HG03066 (cell line): ENCODE measurements at regions not wholly inside any gene's neighbourhood (a gene's known extent, or its start where the extent isn't known, plus 50 kb on each side); places are given as distances from the start of the nearest gene placed in this dataset.
"Not testable (repeated sequence)": the region's sequence is repeated elsewhere in the genome, so short reads cannot be mapped to it uniquely, and the experiment has no call there.

Experiments used
- ATAC-seq: cut with Tn5 transposase; IDR thresholded peaks from one replicate; pipeline ENCODE4 v1.9.1; 2021; ENCODE audit warnings: low read depth; ENCODE audit not compliant: unreplicated experiment

DNA sequence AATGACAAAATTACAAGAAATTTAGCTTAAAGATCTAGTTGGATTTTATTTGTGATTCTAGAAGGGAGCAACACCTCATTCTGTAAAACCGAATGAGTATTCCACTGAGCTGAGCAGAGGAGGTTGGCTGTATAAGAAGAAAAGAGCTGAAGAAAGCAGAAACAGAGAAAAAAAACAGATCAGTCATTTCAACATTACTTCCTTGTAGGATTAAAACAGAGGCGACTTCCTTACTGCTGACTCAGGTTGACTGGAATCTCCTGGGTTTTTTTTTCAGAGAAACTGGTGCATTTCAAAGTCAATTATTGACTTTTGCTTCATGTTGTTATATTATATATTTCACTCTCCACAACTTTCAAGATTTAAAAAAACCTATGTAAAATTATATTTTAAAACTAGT lies 368.1 kb upstream of the UBE2E2 start:
- no peak for ATAC-seq

DNA sequence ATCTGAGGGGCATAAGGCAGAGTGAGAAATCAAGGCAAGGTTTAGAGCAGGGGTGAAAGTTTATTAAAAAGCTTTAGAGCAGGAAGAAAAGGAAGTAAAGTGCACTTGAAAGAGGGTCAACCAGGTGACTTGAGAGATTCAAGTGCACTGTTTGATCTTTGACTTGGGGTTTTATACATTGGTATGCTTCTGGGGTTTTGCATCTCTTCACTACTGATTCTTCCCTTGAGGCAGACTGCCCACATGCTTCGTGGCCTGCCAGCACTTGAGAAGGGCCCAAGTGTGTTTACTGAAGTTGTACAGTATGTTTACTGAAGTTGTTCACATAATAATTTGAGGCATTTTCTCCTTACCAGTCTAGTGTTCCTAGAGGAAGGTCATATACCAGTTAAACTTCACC lies 367.0 kb upstream of the UBE2E2 start:
- no peak for ATAC-seq

DNA sequence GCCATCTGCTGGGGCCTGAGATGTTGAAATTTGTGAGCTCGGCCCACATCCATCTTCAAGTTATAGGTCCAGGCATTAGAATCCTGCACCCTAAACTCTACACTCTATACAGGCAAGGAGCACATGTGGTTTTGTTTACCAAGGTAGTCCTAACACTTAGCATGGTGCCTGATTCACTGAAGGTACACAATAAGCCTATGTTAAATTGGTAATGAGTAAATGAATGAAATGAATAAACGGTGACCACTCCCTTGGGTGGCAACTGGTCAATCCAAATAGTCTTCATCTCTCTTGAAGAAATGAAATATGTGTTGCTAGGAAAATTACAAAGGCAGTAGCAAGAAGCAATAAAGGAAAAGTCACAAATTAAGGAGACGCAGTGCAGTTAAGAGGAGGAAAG lies 359.3 kb upstream of the UBE2E2 start:
- ATAC-seq: no peak

DNA sequence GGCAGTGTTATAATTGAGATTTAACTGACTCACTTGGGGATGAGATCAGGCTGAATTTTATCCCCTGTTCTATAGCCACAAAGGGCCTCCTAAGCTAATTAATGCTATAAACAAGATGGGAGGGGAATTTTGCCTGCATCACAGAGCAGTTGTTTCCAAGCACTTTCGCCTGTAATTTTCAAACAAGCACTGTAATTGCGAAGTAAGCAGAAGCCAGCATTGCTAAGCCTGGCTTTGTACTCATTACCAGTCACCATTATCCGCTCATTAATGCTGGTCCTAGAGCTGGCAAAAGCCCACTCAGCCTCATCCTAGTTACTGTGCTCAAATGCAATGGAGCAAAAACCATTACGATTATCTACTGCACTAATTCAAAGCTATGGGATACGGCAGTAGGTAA lies 356.6 kb upstream of the UBE2E2 start:
- ATAC-seq: no peak

DNA sequence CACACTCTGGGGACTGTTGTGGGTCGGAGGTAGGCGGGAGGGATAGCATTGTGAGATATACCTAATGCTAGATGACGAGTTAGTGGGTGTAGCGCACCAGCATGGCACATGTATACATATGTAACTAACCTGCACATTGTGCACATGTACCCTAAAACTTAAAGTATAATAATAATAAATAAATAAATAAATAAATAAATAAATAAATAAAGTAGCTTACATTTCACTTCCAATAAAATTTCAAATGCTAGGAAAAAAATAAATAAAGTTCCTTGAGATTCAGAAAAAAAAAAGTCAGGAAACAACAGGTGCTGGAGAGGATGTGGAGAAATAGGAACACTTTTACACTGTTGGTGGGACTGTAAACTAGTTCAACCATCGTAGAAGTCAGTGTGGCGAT lies 353.5 kb upstream of the UBE2E2 start:
- ATAC-seq: not testable (repeated sequence)

DNA sequence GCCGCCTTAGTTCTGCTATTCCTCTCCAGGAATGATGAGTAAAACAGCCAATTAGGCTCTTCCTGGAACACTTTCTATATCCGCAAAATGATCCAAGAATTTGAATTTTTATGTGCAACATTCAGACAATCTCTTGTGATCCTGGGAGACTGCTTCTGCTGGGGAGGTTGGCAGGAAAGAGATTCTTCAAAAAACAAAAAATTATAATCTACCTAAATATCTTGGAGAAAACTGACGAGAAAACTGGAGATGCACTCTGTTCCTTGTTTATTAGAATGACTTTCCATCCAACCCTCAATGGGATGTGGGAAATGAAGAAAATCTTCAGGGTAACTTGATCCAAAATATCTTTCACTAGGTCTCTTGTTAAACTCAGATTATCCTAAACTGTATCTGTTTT lies 346.3 kb upstream of the UBE2E2 start:
- no peak for ATAC-seq

DNA sequence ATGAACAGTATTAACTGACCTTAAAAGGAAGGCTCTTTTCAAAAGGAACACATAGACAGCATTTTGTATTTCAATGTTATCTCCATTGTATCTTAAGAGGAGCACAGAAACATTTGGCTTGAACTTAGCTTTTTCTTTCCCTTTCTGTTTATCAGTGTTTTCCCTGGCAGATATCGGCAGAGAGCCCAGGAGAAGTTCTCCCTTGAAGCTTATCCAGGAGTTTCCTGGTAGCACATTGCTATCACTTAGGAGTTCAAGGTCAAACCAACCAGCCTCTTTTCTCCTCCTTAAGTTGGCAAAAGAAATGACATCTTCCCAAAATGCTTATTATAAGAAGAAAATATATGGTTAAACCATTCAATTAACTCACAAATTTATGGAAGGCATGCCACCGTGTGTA lies 344.6 kb upstream of the UBE2E2 start:
- no peak for ATAC-seq

DNA sequence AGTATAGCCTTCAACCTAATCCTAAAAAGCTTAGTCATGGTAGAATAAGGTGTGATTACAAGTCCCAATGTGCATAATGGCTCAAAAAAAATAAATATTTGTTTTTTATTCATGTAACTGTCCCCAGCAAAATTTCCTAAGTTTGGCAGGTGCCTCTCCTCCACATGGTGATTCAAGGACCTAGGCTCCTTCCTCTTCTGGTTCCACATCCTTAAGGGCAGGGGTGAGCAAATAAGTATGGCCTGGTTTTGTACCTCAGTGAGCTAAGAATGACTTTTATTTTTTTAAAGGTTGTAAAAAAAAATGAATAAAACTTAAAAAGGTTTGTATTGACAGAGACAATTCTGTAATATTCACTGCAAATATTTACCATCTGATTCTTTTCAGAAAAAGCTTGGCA lies 343.5 kb upstream of the UBE2E2 start:
- no peak for ATAC-seq

DNA sequence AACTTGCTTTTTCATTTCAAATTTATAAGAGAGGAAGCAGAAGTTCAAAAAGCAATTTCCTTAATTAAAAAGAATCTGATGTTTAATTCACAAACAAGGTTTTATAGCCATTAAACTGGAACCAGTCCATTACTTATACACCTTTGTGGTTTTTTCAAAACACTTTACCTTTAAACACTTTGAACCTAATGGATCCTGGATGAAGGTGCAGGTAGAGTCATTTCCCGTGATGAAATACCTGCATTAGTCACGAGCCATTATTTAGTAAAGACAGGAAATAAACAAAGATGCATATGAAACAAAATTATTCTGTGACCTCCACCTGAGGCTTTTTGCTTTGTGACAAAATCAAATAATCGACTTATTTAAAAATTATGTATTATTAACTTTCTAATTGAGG lies 341.7 kb upstream of the UBE2E2 start:
- ATAC-seq: no peak

DNA sequence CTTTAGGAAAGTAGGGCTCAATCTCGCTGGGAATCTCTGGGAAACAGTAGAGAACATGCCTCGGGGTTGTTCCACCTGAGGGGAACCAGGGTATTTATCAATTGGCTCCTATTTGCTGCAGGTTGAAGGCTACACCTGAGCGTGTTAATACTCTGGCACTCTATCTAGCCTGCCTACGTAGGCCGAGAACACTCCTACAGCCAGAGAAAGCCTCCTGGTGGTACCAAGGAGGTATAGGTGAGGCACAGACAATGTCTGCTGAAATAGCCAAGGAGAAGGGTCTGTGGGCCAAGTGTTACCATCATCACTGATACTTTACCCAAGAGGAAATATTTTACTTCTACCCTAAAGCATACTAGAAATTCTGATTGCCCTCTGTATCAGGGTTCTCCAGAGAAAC lies 341.0 kb upstream of the UBE2E2 start:
- no peak for ATAC-seq

DNA sequence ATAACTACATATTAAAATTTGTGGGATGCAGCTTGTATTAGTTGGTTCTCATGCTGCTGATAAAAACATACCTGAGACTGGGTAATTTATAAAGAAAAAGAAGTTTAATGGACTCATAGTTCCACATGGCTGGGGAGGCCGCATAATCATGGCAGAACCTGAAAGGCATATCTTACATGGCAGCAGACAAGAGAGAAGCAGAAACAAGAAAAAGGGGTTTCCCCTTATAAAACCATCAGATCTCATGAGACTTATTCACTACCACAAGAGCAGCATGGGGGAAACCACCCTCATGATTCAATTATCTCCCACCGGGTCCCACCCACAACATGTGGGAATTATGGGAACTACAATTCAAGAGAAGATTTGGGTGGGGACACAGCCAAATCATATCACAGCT lies 320.3 kb upstream of the UBE2E2 start:
- ATAC-seq: not testable (repeated sequence)

DNA sequence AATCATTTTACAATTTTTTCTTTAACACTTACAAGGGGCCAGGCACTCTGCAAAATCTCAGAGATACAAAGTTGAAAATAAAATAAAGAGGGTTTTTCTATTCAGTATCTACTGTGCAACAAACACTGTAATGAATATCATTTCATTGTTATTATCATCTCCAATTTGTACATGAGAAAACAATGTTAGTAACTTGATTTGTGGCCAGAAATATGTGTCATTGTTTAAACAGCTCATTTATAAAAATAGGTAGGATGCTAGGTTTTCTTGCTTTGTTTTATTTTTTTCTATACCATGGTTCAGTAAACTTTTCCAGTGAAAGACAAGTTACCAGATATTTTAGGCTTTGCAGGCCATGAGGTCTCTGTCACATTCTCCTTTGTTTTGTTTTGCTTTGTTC lies 318.1 kb upstream of the UBE2E2 start:
- ATAC-seq: no peak

DNA sequence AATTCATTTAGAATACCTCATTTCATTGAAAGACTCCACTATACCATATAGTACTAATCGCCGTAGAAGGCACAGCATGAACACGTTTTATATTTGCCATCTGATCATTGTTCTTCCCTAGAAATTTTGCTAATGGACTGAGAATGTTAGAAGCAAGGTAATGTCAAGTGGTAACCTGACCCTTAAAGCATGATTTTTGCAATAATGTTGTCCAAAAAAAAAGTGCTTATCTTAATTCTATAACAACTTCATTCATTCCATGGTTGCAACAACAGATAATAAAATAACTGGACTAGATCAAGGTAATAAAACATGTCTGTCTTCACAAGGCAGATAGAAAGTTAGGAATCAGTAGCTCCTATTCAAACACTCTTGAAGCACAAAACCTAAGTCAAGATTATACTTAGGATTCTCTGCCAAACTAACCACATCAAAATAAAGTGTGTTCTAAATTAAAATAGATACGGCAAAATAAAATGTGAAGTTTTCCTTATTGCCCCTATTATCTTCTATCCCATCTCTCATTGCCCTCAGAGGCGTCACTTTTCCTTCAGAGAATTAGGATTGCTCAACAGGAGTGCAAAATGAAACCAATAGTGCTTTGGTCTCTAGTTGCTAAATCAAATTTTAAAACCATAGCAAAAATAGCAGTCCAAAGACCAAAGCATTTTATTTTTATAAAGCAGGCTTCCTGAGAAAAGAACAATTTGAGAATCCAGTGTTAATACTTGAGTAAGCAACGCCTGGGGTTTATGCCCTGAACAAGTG lies 317.4 kb upstream of the UBE2E2 start:
- no peak for ATAC-seq

DNA sequence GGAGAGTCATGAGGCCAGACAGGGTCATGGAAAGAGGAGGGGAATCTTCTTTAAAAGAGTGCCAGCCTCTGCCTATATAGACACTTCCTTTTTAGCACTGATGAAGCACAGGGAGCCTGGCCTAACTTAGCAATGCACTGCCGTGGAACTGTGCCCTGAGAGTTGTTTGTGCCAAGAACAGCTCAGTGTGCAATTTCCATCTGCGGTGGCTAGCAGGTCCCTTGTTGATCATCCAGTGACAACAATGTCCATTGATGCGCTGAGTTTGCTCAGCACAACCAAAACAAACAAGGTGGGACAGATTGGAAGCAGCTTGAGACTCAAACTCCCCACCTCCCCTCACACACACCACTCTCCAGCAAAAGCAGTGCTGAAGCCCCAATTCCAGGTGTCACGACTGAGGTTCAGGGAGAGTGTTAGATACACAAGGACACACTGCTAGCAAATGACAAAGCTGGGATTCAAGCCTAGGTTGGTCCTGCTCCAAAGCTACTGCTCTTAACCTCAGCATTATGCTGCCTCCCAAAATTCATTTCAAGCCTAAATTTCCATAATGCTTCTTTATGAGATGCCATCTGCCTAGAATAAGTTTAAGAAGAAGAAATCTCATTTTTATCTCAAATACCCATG lies 316.6 kb upstream of the UBE2E2 start:
- no peak for ATAC-seq

DNA sequence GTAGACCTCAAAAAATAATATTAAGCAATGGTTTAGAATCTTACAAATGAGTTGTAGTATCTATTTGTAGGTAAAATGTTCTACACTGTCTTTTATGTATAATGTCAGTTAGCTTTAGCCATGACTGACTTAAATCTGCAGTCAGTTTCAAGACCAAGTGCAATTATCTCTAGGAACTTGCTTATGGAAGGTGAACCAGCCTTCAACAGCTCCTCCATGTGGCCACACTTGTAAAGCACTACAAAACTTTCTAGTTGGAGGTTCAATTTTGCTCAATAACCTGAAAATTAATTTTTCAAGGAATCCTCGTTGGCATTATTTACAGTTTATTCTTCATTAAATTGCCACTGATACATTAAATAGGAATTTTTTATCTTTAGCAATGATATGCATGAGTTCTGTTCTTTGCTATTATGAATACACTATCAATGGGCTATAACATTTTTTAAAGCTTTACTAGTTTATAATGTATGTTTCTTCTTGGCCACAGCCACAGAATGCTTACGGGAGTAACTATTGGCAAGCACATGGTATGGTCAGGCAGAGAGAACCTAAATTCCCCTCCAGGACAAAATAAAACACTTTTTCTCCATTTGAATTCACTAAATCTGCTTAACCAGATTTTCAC lies 315.3 kb upstream of the UBE2E2 start:
- ATAC-seq: no peak

DNA sequence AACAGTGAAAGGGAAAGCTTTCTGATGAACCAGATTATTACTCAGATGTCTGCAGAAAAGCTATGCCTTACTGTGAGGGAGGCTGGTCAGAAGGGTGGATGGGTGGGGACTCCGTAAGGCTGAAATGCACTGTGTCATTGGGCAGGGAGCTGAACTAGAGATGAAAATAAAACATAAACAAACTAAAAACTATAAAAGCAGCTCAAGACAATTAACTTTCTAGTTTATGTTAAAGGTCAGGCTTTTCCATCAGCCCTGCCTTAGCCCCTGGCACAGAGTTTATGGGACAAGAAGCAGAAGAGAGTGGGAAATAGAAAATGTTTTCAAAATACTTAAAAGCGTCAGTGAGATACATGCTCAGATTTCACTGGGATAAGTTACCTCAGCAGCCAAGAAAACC lies 310.0 kb upstream of the UBE2E2 start:
- ATAC-seq: no peak

DNA sequence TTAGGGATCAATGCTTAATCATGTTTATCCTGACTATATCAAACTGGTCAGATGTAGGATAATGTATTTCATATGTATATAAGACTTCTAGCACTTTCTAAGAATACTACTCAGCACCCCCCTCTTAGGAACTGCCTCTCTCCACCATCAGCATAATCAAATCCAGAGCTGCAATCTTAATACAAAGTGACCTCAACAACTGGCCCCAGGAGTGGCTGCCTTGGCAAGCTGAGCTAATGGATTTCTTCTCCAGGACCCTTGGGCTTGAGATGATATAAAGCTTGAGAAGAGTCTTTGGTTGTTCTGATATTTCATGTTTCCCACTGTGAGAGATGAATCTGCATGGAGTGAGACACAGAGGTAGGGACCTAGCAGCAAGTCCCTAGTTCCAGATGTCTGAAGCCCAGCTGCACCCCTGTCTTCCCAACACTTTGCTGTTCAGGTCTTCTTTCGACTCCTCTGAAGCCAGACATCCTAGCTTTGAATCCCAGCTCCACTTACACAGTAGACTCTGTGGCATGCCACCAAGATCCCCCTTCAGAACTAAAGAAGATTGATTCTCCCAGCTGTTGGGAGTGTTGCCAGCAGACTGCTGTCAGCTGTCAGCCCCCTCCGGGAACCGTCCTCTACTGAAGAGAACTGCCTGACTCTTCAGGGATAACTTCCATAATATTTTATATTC lies 309.3 kb upstream of the UBE2E2 start:
- no peak for ATAC-seq

DNA sequence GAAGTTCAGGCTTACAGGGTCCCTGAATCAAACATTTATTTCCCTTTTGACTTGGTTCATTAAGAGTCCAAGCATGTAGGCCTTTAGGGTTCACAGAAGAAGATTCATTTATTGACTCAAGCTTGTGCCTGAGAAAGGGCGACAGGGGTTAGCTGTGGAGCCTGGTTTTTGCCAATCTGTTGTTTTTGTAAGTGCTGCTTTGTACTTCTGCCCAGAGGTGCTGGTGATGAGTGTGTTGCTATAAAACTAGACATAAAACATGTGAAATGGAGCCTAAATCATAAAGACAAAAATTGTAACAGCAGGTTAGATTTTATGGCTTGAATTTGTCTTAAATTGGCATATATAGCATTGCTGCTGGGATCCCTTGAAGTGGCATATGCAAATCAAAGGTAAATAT lies 308.3 kb upstream of the UBE2E2 start:
- no peak for ATAC-seq

DNA sequence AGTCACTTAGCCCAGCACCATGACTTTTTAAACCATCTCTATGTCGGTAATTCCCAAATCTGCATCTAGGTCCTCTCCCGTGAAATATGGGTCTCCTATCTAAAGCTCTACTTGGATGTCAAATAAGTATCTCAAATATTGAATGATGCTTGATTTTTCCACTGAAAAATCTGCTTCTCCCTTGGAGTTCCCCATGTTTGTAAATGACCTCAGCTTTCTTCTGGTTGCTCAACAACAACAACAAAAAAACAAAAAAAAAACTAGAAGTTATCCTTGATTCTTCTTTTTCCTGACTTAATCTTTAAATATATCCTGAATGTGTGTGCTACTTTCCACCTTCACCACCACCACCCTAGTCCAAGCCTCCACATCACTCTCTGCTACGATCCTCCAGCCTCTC lies 307.5 kb upstream of the UBE2E2 start:
- ATAC-seq: no peak

DNA sequence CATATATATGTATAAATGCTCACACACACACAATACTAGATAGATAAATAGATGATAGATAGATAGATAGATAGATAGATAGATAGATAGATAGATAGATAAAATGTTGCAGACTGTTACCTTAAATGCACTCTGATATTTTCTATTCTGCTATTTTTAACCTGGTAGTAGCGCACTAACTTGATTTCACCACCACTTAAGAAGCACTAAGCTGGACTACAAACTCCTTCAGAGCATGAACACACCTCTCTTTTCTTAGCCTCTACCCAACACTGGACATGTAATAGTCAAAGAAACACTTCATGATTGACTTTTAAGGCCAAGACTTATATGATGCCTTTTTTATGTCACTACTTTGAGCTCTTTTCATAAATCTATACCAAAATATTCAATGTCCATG lies 304.6 kb upstream of the UBE2E2 start:
- no peak for ATAC-seq

DNA sequence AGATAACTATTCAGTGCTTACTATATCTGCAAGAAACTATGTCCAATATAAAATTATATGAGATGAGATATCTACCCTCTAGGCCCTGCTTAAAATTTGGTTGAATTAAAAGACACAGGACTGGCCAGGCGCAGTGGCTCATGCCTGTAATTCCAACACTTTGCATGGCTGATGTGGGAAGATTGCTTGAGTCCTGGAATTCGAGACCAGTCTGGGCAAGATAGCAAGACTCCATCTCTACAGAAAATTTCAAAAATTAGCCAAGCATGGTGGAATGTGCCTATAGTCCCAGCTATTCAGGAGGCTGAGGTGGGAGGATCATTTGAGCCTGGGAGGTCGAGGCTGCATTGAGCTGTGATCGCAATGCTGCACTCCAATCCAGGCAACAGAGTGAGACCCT lies 303.7 kb upstream of the UBE2E2 start:
- ATAC-seq: no peak

DNA sequence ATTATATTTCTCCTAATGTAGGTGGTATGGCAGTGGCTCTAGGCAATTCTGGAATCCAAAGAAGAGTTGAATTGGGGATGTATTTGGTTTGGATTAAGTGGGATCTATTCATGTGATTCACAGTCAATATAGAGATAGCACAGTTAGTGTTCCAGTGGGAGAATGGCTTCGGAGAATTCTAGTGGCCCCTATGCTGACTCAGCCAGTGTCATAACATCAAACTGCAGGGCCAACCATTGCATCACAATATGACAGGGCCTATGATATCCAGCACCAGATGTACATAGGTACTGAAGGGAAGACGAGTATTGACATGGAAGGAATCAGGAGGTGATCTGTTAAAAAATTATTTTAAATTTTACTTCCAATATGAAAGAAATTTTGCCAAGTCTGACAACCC lies 302.8 kb upstream of the UBE2E2 start:
- ATAC-seq: no peak
